WTC11 (cell line): ENCODE measurements at regions not wholly inside any gene's neighbourhood (a gene's known extent, or its start where the extent isn't known, plus 50 kb on each side); places are given as distances from the start of the nearest gene placed in this dataset.

Experiments
- ATAC-seq: fragments of 200-7000 bp; cut with Tn5 transposase; 2 replicates; pipeline ENCODE4 v1.10.0; 2021; ENCODE audit warnings: mild to moderate bottlenecking, moderate library complexity
- CTCF ChIA-PET: fragments of 300-600 bp; sonication (Branson Sonifier 250); formaldehyde crosslinking; loops from one replicate; lab custom pipeline; 2021; ENCODE audit warnings: antibody characterized with exemption; lab: Charles Lee
- POLR2A ChIA-PET: fragments of 350-600 bp; sonication (Branson Sonifier 250); formaldehyde crosslinking; loops from one replicate; lab custom pipeline; 2021; ENCODE audit warnings: antibody characterized with exemption; lab: Charles Lee
- DNase-seq: peaks from one replicate; pipeline ENCODE4 v3.0.0; 2021; ENCODE audit warnings: low spot score
- H3K27ac Mint-ChIP-seq: 2 replicates; pipeline ENCODE4 v1.8.0; 2021; ENCODE audit warnings: mixed read lengths
- H3K27me3 Mint-ChIP-seq: 2 replicates; pipeline ENCODE4 v1.8.0; 2021; ENCODE audit warnings: low read depth, mild to moderate bottlenecking, moderate library complexity, mixed read lengths
- H3K36me3 Mint-ChIP-seq: 2 replicates; pipeline ENCODE4 v1.8.0; 2021; ENCODE audit warnings: mixed read lengths
- H3K4me1 Mint-ChIP-seq: 2 replicates; pipeline ENCODE4 v1.8.0; 2022; ENCODE audit warnings: mixed read lengths
- H3K4me3 Mint-ChIP-seq: 2 replicates; pipeline ENCODE4 v1.8.0; 2021; ENCODE audit warnings: mild to moderate bottlenecking, moderate library complexity, mixed read lengths
- H3K9me3 Mint-ChIP-seq: 2 replicates; pipeline ENCODE4 v1.8.0; 2021; ENCODE audit warnings: mixed read lengths
- ARID4B ChIP-seq: sonication (generic); formaldehyde crosslinking; IDR thresholded peaks from 2 replicates; pipeline ENCODE4 v1.8.0; 2023; ENCODE audit warnings: missing genetic modification reagents, mild to moderate bottlenecking, borderline replicate concordance
- E2F1 ChIP-seq: sonication (generic); formaldehyde crosslinking; IDR thresholded peaks from 2 replicates; pipeline ENCODE4 v1.8.0; 2022; ENCODE audit warnings: mild to moderate bottlenecking, missing genetic modification reagents
- ERG ChIP-seq: fragments of 250-450 bp; sonication (Bioruptor Pico); IDR thresholded peaks from 2 replicates; pipeline ENCODE4 v1.8.0; 2021; ENCODE audit warnings: mild to moderate bottlenecking
- HMGXB4 ChIP-seq: sonication (generic); formaldehyde crosslinking; IDR thresholded peaks from 2 replicates; pipeline ENCODE4 v1.8.1; 2023; ENCODE audit warnings: mild to moderate bottlenecking, moderate library complexity, missing genetic modification reagents
- IRF1 ChIP-seq: sonication (generic); formaldehyde crosslinking; IDR thresholded peaks from 2 replicates; pipeline ENCODE4 v1.8.0; 2023; ENCODE audit warnings: missing genetic modification reagents
- IRF2 ChIP-seq: sonication (generic); formaldehyde crosslinking; IDR thresholded peaks from 2 replicates; pipeline ENCODE4 v1.8.0; 2022; ENCODE audit warnings: low read depth, missing genetic modification reagents, borderline replicate concordance
- JAZF1 ChIP-seq: fragments of 250-450 bp; sonication (Bioruptor Pico); IDR thresholded peaks from 2 replicates; pipeline ENCODE4 v1.9.0; 2021; ENCODE audit warnings: moderate library complexity, mild to moderate bottlenecking, inconsistent platforms
- MXD4 ChIP-seq: fragments of 250-450 bp; sonication (Bioruptor Pico); IDR thresholded peaks from 2 replicates; pipeline ENCODE4 v1.8.0; 2021; ENCODE audit warnings: mild to moderate bottlenecking, moderate library complexity, borderline replicate concordance
- MYBL2 ChIP-seq: sonication (generic); formaldehyde crosslinking; IDR thresholded peaks from 2 replicates; pipeline ENCODE4 v1.8.1; 2023; ENCODE audit warnings: mild to moderate bottlenecking, moderate library complexity, missing genetic modification reagents
- NFATC4 ChIP-seq: fragments of 250-450 bp; sonication (Bioruptor Pico); IDR thresholded peaks from 2 replicates; pipeline ENCODE4 v1.9.0; 2021; ENCODE audit warnings: mild to moderate bottlenecking
- NR2C2 ChIP-seq: sonication (generic); formaldehyde crosslinking; IDR thresholded peaks from 2 replicates; pipeline ENCODE4 v1.8.0; 2022; ENCODE audit warnings: mild to moderate bottlenecking, missing genetic modification reagents
- NR3C1 ChIP-seq: sonication (generic); formaldehyde crosslinking; conservative IDR thresholded peaks from 2 replicates; pipeline ENCODE4 v1.8.1; 2023; ENCODE audit warnings: low read depth, mild to moderate bottlenecking, missing genetic modification reagents
- RORB ChIP-seq: fragments of 250-450 bp; sonication (Bioruptor Pico); IDR thresholded peaks from 2 replicates; pipeline ENCODE4 v1.9.0; 2021; ENCODE audit warnings: mild to moderate bottlenecking
- USF1 ChIP-seq: sonication (generic); formaldehyde crosslinking; IDR thresholded peaks from 2 replicates; pipeline ENCODE4 v1.8.0; 2022; ENCODE audit warnings: mild to moderate bottlenecking, missing genetic modification reagents
- USF2 ChIP-seq: sonication (generic); formaldehyde crosslinking; IDR thresholded peaks from 2 replicates; pipeline ENCODE4 v1.8.1; 2023; ENCODE audit warnings: mild to moderate bottlenecking, missing genetic modification reagents, moderate library complexity
- ZNF138 ChIP-seq: sonication (generic); formaldehyde crosslinking; conservative IDR thresholded peaks from 2 replicates; pipeline ENCODE4 v1.8.1; 2022; ENCODE audit warnings: mild to moderate bottlenecking, moderate library complexity, missing genetic modification reagents
- ZNF219 ChIP-seq: sonication (generic); formaldehyde crosslinking; IDR thresholded peaks from 2 replicates; pipeline ENCODE4 v1.8.0; 2023; ENCODE audit warnings: missing genetic modification reagents, mild to moderate bottlenecking, borderline replicate concordance
- ZNF425 ChIP-seq: fragments of 250-450 bp; sonication (Bioruptor Pico); conservative IDR thresholded peaks from 2 replicates; pipeline ENCODE4 v1.9.0; 2021; ENCODE audit warnings: mild to moderate bottlenecking
- ZNF512 ChIP-seq: sonication (generic); formaldehyde crosslinking; IDR thresholded peaks from 2 replicates; pipeline ENCODE4 v1.8.1; 2022; ENCODE audit warnings: missing genetic modification reagents, borderline replicate concordance
- ZNF671 ChIP-seq: fragments of 250-450 bp; sonication (Bioruptor Pico); IDR thresholded peaks from 2 replicates; pipeline ENCODE4 v1.8.0; 2021; ENCODE audit warnings: mild to moderate bottlenecking

GRCh38 chr12:124227951-124228711 lies 66.8 kb upstream of the RFLNA start:
- H3K27me3 Mint-ChIP-seq, result peaks cover 12% of the 10 kb centered on the region
- no peaks in the 10 kb centered on the region for H3K4me1 Mint-ChIP-seq
- no peak overlapping the region for H3K27ac Mint-ChIP-seq
- CTCF ChIA-PET, result no interaction called here
- ATAC-seq, result no peak
- TF ChIP-seq MYBL2 (CRISPR knock-in tag) (no peak), NR2C2 (CRISPR knock-in tag) (no peak), ZNF425 (no peak), USF2 (no peak), HMGXB4 (CRISPR knock-in tag) (no peak), ERG (CRISPR knock-in tag) (no peak), JAZF1 (no peak), E2F1 (CRISPR knock-in tag) (no peak)
- no peak overlapping the region for H3K4me3 Mint-ChIP-seq
- no peak for DNase-seq
- POLR2A ChIA-PET, result no interaction called here
- H3K9me3 Mint-ChIP-seq, result peaks cover 19% of the 10 kb centered on the region
- peaks cover 16% of the 10 kb centered on the region for H3K36me3 Mint-ChIP-seq

GRCh38 chr12:124229520-124229919 lies 65.4 kb upstream of the RFLNA start:
- Mint-ChIP-seq H3K36me3 (peaks cover 16% of the 10 kb centered on the region), H3K4me1 (no peaks in the 10 kb centered on the region), H3K27ac (no peak overlapping the region), H3K4me3 (no peak overlapping the region), H3K9me3 (peaks cover 19% of the 10 kb centered on the region), H3K27me3 (peaks cover 12% of the 10 kb centered on the region)
- ChIA-PET POLR2A (no interaction called here), CTCF (no interaction called here)
- DNase-seq, result no peak
- no peak for ATAC-seq
- TF ChIP-seq IRF2 (no peak), ZNF219 (CRISPR knock-in tag) (no peak), NFATC4 (no peak), ZNF138 (no peak), ZNF671 (CRISPR knock-in tag) (no peak), IRF1 (CRISPR knock-in tag) (no peak), ARID4B (CRISPR knock-in tag) (no peak), RORB (CRISPR knock-in tag) (no peak), NR3C1 (CRISPR knock-in tag) (no peak), MXD4 (CRISPR knock-in tag) (no peak), USF1 (CRISPR knock-in tag) (no peak), ZNF512 (CRISPR knock-in tag) (no peak)
